ENCODE measurements at regions not wholly inside any gene's neighbourhood (a gene's known extent, or its start where the extent isn't known, plus 50 kb on each side); places are given as distances from the start of the nearest gene placed in this dataset.

DNA sequence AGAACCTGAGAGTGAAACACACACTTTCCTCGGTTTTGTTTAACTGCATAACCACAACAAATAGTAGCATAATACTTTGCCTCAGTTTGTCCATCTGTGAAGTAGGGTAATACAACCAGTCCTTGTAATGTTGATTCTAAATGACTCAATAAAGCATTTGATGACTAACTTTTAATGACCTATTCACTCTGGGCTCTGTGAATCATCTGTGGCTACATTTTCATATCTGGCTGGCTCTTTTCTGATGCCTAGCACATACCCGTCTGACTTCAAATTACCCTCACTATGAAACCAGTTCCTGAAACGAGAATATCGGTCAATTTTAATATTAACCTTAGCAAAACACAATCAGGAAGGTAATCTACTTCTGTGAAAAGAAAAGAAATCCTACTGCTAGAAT lies 151.0 kb downstream of the SH2D1A start:
- no peak for TF ChIP-seq EZH2 (IDR thresholded peaks at IDR 0.05; ENCODE audit: borderline replicate concordance, low read length)
- TF ChIP-seq, protein P1, sequence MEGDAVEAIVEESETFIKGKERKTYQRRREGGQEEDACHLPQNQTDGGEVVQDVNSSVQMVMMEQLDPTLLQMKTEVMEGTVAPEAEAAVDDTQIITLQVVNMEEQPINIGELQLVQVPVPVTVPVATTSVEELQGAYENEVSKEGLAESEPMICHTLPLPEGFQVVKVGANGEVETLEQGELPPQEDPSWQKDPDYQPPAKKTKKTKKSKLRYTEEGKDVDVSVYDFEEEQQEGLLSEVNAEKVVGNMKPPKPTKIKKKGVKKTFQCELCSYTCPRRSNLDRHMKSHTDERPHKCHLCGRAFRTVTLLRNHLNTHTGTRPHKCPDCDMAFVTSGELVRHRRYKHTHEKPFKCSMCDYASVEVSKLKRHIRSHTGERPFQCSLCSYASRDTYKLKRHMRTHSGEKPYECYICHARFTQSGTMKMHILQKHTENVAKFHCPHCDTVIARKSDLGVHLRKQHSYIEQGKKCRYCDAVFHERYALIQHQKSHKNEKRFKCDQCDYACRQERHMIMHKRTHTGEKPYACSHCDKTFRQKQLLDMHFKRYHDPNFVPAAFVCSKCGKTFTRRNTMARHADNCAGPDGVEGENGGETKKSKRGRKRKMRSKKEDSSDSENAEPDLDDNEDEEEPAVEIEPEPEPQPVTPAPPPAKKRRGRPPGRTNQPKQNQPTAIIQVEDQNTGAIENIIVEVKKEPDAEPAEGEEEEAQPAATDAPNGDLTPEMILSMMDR (IDR thresholded peaks at IDR 0.05; ENCODE audit: low read length) = no peak
- Histone ChIP-seq H3F3A (ENCODE audit: insufficient read depth, low read length) (no peaks in the 10 kb centered on the region), H3K79me2 (ENCODE audit: insufficient read depth, low read length) (no peaks in the 10 kb centered on the region), H3K36me3 (ENCODE audit: insufficient read depth, low read length) (no peaks in the 10 kb centered on the region), H3K9me3 (ENCODE audit: low read length) (no peaks in the 10 kb centered on the region), H3K9me2 (ENCODE audit: low read depth, low read length) (no peaks in the 10 kb centered on the region), H4K20me1 (ENCODE audit: insufficient read depth, low read length) (no peaks in the 10 kb centered on the region), H3K4me1 (ENCODE audit: insufficient read depth, low read length, severe bottlenecking) (no peaks in the 10 kb centered on the region), H3K4me3 (ENCODE audit: low read depth, low read length, poor library complexity, severe bottlenecking) (no peak overlapping the region), H3K27me3 (ENCODE audit: insufficient read depth, low read length) (no peaks in the 10 kb centered on the region), H2AFZ (ENCODE audit: low read length) (no peak overlapping the region), H3K27ac (ENCODE audit: low read depth, low read length, poor library complexity, severe bottlenecking) (no peak overlapping the region), H3K4me2 (ENCODE audit: low read length) (no peak overlapping the region), H3K9ac (ENCODE audit: low read length) (no peak overlapping the region)

DNA sequence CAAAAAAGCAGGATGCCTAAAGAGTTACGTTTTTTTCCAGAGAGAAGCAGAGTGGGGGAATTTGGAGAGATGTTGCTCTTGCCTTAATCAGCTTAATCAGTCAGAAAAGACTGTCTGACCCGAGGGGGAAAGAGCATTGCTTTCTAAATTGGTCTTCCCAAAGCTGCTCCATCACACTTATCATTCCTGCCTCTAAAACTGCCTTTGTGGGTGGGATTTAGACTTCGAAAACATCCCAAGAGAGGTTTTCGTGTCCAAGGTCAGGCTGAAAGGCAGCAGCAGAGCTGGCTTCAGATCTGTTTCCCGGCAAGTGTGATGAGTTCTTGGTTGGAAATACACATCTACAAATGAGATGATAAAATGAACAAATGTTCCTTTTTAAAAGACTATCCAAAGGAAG lies 155.2 kb downstream of the SH2D1A start:
- TF ChIP-seq EZH2 (IDR thresholded peaks at IDR 0.05; ENCODE audit: borderline replicate concordance, low read length) = no peak
- TF ChIP-seq, protein P1 (IDR thresholded peaks at IDR 0.05; ENCODE audit: low read length) = no peak
- Histone ChIP-seq H3K36me3 (ENCODE audit: insufficient read depth, low read length) (no peaks in the 10 kb centered on the region), H3K79me2 (ENCODE audit: insufficient read depth, low read length) (no peaks in the 10 kb centered on the region)

DNA sequence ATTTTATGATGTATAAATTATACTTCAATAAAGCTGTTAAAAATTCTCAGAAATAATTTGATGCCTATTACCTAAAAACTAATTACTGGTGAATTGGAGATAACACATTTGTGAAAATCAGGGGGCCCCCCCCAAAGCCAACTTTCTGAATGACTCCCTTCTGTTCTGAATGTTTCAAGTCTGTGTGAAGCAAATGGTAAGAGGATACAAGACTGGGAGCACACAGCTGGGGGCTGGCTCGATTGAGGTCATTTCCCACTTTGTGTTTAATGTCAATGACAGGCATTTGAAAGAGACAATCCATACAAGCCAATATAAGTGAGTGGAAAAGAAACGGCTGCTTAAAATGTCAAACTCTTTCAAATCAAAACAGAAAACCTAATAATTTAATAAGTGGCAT lies 155.8 kb downstream of the SH2D1A start:
- no peaks in the 10 kb centered on the region for H3K36me3 ChIP-seq (ENCODE audit: insufficient read depth, low read length)
- no peak overlapping the region for H3K9ac ChIP-seq (ENCODE audit: low read length)
- no peaks in the 10 kb centered on the region for H4K20me1 ChIP-seq (ENCODE audit: insufficient read depth, low read length)
- no peaks in the 10 kb centered on the region for H3K9me2 ChIP-seq (ENCODE audit: low read depth, low read length)
- H3K4me2 ChIP-seq (ENCODE audit: low read length) = no peak overlapping the region
- no peak overlapping the region for H3K4me3 ChIP-seq (ENCODE audit: low read depth, low read length, poor library complexity, severe bottlenecking)
- TF ChIP-seq, protein P1 (IDR thresholded peaks at IDR 0.05; ENCODE audit: low read length) = no peak
- no peak for TF ChIP-seq EZH2 (IDR thresholded peaks at IDR 0.05; ENCODE audit: borderline replicate concordance, low read length)
- H3K27ac ChIP-seq (ENCODE audit: low read depth, low read length, poor library complexity, severe bottlenecking) = no peak overlapping the region
- H3F3A ChIP-seq (ENCODE audit: insufficient read depth, low read length) = no peaks in the 10 kb centered on the region
- H3K4me1 ChIP-seq (ENCODE audit: insufficient read depth, low read length, severe bottlenecking) = no peaks in the 10 kb centered on the region
- H2AFZ ChIP-seq (ENCODE audit: low read length) = no peak overlapping the region
- no peaks in the 10 kb centered on the region for H3K9me3 ChIP-seq (ENCODE audit: low read length)
- no peaks in the 10 kb centered on the region for H3K27me3 ChIP-seq (ENCODE audit: insufficient read depth, low read length)
- H3K79me2 ChIP-seq (ENCODE audit: insufficient read depth, low read length) = no peaks in the 10 kb centered on the region

More for the DNA sequence above, 155.2 kb downstream of the SH2D1A start:
- Histone ChIP-seq H3K9me2 (ENCODE audit: low read depth, low read length) (no peaks in the 10 kb centered on the region), H3K27me3 (ENCODE audit: insufficient read depth, low read length) (no peaks in the 10 kb centered on the region), H4K20me1 (ENCODE audit: insufficient read depth, low read length) (no peaks in the 10 kb centered on the region), H3K27ac (ENCODE audit: low read depth, low read length, poor library complexity, severe bottlenecking) (no peak overlapping the region), H3K9ac (ENCODE audit: low read length) (no peak overlapping the region), H2AFZ (ENCODE audit: low read length) (no peak overlapping the region), H3K4me2 (ENCODE audit: low read length) (no peak overlapping the region), H3K4me3 (ENCODE audit: low read depth, low read length, poor library complexity, severe bottlenecking) (no peak overlapping the region), H3K9me3 (ENCODE audit: low read length) (no peaks in the 10 kb centered on the region), H3F3A (ENCODE audit: insufficient read depth, low read length) (no peaks in the 10 kb centered on the region), H3K4me1 (ENCODE audit: insufficient read depth, low read length, severe bottlenecking) (no peaks in the 10 kb centered on the region)
